ENCODE measurements at regions not wholly inside any gene's neighbourhood (a gene's known extent, or its start where the extent isn't known, plus 50 kb on each side); places are given as distances from the start of the nearest gene placed in this dataset.
A peak's percentile ranks its signal among the peaks of the same experiment; 100 is the strongest.
"Not testable (repeated sequence)": the region's sequence is repeated elsewhere in the genome, so short reads cannot be mapped to it uniquely, and the experiment has no call there.

GRCh38 chr7:98728555-98728954, 111.5 kb downstream of the NPTX2 start:
- no peak for DNase-seq

- no peak for DNase-seq
Observed at GRCh38 chr7:98729121-98729520, 112.0 kb downstream of the NPTX2 start.

DNA sequence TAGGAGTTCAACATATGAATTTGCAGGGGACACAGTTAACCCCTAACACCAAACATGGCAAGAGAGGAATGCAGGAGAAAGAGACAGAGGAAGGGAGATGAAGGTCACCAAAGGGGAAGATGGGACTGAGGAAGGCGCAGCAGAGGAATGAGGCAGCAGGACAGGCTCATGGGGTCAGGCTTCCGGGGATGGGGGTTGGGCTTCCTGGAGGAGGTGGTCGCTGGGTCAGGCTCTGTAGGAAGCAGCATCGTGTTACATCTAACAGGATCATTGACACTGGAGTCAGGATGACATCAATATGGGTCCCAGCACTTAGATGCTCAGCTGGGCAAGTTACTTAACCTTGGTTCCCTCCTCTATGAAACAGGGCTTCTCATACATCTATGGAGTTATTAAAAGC, 113.2 kb downstream of the NPTX2 start:
- DNase-seq: no peak

DNA sequence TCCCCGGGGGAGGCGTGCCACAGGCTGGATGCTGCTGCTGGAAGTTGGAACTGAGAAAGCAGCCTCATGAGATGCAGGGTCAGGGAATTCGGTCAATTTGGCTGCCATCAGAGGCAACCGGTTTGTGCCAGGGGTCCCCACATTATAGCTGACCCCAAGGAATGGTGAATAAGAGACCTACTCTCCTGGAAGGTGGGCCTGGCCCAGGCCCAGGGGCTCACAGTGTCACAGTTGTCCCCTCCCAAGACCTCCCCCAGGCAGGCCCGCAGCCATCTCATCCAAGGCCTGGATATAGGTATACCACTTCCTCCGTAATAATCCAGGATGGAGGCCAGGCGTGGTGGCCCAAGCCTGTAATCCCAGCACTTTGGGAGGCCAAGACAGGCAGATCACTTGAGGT, 114.6 kb downstream of the NPTX2 start:
- DNase-seq: no peak

DNA sequence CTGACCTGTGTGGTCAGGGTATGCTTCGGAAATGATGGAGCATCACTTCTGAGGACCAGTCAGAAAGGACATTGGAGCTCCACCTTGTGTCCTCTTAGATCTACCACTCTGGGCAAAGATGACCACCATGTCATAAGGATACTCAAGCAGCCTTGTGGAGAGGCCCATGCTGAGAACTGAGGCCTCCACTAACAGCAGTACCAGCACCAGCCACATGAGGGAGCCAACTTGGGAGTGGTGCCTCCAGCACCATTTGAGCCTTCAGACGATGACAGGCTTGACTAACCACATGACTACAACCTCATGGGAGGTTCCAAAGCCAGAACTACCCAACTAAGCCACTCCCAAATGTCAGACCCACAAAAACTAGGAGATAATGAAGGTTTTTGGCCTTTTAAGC, 116.0 kb downstream of the NPTX2 start:
- no peak for DNase-seq

GRCh38 chr7:98735801-98736200, 118.7 kb downstream of the NPTX2 start:
- no peak for DNase-seq

GRCh38 chr7:98736461-98736860, 119.4 kb downstream of the NPTX2 start:
- DNase-seq: not testable (repeated sequence)

- no peak for DNase-seq
Observed at GRCh38 chr7:98737176-98737575, 120.1 kb downstream of the NPTX2 start.

DNA sequence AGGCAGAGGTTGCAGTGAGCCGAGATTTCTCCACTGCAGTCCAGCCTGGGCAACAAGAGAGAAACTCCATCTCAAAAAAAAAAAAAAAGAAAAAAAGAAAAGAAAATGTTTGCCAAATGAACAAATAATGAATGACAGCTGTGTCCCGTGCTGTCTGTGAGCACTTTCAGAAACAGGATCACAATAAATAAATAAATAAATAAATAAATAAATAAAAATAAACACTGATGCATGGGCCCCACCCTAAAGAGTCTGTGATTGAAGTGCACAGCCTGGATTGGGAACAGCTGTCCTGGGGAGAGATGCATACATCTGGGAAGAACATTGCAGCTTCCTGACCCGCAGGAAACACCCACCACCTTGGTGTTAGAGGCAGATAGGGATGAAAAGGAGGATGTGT, 123.6 kb downstream of the NPTX2 start:
- DNase-seq: no peak

- DNase-seq: no peak
Observed at GRCh38 chr7:98745722-98746318, 124.0 kb downstream of the TMEM130 start.

DNA sequence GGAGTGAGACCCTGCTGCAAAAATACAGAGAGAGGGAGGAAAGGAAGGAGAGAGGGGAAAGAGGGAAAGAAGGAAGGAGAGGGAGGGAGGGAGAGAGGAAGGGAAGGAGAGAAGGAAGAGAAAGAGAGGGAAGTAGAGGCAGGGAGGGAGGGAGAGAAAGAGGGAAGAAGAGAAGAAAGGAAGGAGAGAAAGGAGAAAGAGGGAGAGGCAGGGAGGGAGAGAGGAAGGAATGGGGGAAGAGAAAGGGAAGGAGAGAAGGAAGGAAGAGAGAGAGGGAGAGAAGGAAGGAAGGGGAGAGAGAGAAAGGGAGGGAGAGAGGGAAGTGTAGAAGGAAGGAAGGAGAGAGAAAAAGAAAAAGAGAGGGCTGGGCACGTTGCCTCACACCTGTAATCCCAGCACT, 121.7 kb downstream of the TMEM130 start:
- no peak for DNase-seq

- no peak for DNase-seq
Observed at GRCh38 chr7:98753176-98753575, 116.6 kb downstream of the TMEM130 start.

DNA sequence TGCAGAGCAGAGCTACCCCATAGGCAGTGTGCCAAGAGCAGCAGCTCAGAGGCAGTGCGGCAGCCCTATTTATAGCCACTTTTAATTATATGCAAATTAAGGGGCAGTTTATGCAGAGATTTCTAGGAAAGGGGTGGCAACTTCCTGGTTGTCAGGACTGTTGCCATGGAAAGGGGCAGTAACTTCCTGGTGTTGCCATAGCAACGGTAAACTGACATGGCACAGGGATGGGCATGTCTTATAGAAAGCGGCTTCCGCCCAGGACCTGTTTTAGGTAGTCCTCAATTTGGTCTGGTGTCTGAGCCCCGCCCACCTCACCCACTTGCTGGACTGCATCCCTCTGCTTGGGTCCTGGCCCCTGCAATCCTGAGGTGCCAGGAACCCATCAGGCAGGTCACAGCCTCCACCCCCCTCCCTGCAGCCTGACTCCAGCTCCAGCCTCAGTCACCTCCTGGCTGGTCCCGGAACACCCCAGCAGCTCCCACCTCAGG, 115.8 kb downstream of the TMEM130 start:
- peak; percentile 30 for DNase-seq

DNA sequence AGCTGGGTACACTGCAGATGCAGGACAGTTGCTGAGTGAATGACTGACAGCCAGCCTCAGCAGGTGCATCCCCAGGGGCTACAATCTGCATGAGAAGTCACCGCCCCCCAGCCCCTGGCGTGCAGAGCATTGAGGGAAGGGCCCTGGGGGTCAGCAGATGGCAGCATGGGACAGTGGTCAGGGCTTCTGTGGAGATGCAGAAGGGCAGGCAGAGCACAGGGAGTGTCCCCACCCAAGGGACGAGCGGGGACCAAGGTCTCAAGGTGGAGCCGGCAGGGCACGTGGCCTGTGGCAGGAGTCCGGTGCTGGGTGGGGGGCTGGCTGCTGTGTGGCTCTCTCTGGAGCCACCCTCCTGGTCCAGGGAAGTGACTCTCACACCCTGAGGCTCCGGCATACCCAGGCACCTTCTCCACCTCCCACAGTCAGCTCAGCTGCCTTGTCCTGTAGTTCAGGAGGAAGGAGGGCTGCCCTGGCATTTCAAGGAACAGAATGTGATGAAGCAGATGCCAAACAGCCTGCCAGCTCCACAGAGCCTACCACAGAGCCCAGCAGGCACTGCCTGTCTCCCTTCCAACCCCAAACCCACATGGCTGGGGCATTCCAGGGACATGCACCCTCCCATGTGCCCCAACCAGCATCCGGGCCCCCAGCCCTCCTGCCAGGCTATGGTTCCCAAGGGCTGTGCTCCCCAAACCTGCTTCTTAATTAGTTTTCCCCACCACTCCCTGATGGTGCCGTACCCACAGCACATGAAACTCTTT, 114.5 kb downstream of the TMEM130 start:
- DNase-seq: no peak

- no peak for DNase-seq
Observed at GRCh38 chr7:98758157-98758556, 111.7 kb downstream of the TMEM130 start.

DNA sequence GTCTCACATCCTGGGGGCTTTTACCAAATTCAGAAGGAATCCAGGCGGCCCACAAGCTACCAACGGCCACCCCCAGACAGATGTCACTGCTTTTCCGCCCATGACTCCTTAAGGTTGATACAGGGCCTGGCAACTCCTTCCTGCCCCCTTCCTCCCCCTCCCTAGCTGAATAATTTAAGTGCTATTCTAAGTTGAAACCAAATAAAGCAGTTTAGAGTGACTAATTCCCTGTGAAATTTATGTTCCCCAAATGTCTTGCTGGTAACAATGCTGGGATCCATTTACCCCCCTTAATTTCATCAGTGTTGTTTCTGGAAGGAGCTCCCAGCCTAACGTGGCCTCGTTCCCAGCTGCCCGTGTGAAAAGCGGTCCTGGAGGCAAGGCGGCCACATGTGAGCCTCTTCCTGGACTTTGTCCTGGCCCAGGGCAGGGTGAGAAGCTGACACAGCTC, 109.6 kb downstream of the TMEM130 start:
- no peak for DNase-seq

DNA sequence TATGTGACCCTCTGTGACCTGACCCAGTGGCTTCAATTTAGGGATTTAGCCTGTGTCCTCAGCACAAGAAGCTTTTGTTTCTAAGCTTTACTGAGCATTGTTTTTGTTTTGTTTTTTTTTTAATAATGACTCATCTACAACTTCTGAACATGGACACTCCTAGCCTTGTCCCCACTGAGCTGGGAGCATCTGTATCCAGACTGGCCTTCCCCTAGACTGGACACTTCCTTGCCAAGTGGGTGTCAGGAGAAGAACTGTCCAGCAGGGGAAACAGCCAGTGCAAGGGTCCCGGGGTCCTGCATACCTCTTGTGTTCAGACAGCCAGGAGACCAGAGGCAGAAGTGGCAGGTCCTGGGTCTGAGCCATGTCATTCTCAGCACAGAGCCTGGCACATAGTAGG, 108.6 kb downstream of the TMEM130 start:
- DNase-seq: no peak

DNA sequence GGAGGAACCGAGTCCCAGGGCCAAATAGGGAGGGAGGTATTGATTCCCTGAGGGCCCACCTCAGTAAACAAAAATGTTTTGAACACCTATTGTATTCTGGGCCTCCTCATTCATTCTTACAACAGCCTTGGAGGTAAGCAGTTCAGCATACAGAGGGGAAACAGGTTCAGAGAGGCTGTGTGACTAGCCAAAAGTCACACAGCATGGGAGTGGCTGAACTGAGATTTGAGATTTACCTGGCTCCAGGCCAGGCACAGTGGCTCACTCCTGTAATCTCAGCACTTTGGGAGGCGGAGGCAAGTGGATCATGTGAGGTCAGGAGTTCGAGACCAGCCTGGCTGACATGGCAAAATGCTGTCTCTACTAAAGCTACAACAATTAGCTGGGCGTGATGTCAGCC, 107.2 kb downstream of the TMEM130 start:
- DNase-seq: no peak

DNA sequence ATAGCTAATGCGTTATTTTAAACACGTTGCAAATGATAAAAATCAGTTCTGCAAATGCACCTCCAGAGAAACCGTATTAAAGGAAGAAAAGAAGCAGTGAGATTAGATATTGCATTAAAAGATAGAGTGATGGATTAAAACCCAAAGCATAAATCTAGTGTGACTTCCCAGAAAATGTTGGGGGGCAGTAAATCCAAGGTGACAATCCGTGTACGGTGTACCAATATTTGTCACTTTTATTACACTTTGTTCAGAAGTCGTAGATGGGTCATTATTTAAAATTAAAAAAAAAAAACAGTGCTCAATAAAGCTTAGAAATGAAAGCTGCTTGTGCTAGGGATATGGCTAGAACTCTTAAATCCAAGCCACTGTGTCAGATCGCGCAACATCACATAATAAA, 106.4 kb downstream of the TMEM130 start:
- no peak for DNase-seq

DNA sequence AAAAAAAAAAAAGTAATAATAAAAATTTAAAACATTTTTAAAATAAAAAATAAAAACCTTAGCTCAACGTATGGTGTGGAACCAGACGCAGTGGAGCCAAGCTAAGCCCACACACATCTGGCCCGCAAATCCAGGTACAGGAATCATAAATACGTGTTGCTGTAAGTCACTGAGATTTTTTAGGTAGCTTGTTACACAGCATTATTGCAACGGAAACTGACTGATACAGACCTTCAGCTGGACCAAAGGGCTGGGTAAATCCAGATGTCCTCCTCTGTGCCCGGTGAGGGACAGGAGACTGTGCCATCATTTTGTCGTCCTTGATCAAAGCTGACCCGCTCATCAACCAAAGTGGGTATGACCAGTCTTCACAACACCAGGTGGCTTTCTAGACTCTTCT, 104.9 kb downstream of the TMEM130 start:
- DNase-seq: no peak

DNA sequence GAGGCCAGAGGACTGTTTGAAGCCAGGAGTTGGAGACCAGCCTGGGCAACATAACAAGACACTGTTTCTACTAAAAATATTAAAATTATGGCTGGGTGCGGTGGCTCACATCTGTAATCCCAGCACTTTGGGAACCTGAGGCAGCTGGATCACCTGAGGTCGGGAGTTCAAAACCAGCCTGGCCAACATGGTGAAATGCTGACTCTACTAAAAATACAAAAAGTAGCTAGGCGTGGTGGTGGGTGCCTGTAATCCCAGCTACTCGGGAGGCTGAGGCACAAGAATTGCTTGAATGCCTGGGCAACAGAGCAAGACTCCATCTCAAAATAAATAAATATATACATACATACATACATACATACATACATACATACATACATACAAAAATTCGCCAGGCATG, 99.7 kb downstream of the TMEM130 start:
- not testable (repeated sequence) for DNase-seq

GRCh38 chr7:98771519-98771918, 98.3 kb downstream of the TMEM130 start:
- no peak for DNase-seq

- DNase-seq: no peak
Observed at GRCh38 chr7:98771941-98772603, 97.7 kb downstream of the TMEM130 start.

DNA sequence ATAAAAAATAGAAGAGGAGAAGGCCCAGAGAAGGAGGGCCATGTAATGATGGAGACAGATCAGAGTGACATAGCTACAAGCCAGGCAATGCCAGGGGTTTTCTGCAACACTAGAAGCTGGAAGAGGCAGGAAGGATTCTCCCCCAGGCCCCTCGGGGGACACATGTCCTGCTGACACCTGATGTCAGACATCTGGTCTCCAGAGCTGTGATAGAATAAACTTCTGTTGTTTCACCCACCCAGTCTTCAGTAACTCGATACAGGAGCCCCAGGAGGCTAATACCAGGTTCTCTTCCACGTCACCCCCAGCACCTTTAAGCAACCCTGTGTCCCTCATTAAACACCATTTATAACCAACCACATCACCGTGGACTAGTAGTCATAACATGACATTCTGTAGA, 94.9 kb downstream of the TMEM130 start:
- peak; percentile 42 for DNase-seq

Measured in NCI-H524 treated with DMSO at 0.1 percent for 48 hours (cell line).